Activated naive CD8-positive, alpha-beta T cell treated with anti-CD3 and anti-CD28 coated beads for 36 hours (primary cell): ENCODE measurements at regions not wholly inside any gene's neighbourhood (a gene's known extent, or its start where the extent isn't known, plus 50 kb on each side); places are given as distances from the start of the nearest gene placed in this dataset.

ENCODE experiments used
- DNase-seq: peaks from one replicate; pipeline ENCODE4 v3.0.0; 2021
- H3K27ac Mint-ChIP-seq: one replicate; pipeline ENCODE4 v1.8.0; 2022; ENCODE audit warnings: mild to moderate bottlenecking, moderate library complexity, mixed read lengths
- H3K27me3 Mint-ChIP-seq: one replicate; pipeline ENCODE4 v1.8.0; 2022; ENCODE audit warnings: mild to moderate bottlenecking, mixed read lengths
- H3K36me3 Mint-ChIP-seq: one replicate; pipeline ENCODE4 v1.8.0; 2021; ENCODE audit warnings: mild to moderate bottlenecking, mixed read lengths
- H3K4me1 Mint-ChIP-seq: one replicate; pipeline ENCODE4 v1.8.0; 2021; ENCODE audit warnings: mixed read lengths
- H3K4me3 Mint-ChIP-seq: one replicate; pipeline ENCODE4 v1.8.0; 2022; ENCODE audit warnings: mild to moderate bottlenecking, moderate library complexity, mixed read lengths
- H3K9me3 Mint-ChIP-seq: one replicate; pipeline ENCODE4 v1.8.0; 2022; ENCODE audit warnings: mixed read lengths

DNA sequence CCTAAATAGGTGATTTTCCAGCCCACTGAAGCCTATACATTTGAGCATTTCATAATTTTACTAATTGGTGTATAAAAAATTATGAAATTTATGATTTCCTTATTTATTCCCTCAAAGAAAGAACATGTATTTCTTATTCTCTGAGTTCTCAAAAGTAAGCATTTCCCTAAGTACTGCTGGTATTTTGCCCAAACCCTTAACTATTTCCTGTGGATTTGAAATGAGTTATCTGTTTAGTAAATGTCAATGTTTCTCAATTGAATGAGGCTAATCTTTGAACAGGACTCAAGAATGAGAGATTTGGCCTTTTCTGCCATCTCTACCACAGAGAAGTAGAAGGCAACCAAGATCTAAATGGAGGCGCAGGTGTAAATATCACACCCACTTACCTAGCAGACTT, 751.7 kb downstream of the TLE1 start:
- H3K27me3 Mint-ChIP-seq: no peaks in the 10 kb centered on the region
- H3K27ac Mint-ChIP-seq: no peak overlapping the region
- peaks cover 1% of the 10 kb centered on the region for H3K9me3 Mint-ChIP-seq
- no peaks in the 10 kb centered on the region for H3K36me3 Mint-ChIP-seq
- DNase-seq: no peak
- H3K4me1 Mint-ChIP-seq: no peaks in the 10 kb centered on the region
- H3K4me3 Mint-ChIP-seq: no peak overlapping the region

DNA sequence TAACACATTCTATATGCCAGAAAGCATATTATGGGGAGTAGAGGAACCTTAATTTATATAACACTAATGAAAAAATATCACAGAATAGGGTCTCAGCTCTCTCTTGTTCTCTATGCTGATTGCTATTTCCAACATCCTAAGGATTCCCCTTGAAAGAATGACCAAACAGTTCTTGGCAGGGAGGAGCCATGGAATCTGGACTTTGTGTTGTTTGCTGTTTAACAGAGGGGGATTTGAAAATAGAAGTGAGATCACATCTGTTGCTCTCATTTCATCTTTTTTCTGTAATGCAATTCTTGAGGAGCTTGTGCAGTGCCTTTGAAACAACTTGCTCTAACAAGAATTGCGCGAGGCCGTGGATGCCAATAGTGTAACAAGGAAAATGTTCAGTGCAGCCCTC, 755.3 kb downstream of the TLE1 start:
- Mint-ChIP-seq H3K4me3 (no peak overlapping the region), H3K4me1 (no peaks in the 10 kb centered on the region), H3K27me3 (no peaks in the 10 kb centered on the region), H3K27ac (no peak overlapping the region), H3K36me3 (no peaks in the 10 kb centered on the region), H3K9me3 (no peaks in the 10 kb centered on the region)
- no peak for DNase-seq

DNA sequence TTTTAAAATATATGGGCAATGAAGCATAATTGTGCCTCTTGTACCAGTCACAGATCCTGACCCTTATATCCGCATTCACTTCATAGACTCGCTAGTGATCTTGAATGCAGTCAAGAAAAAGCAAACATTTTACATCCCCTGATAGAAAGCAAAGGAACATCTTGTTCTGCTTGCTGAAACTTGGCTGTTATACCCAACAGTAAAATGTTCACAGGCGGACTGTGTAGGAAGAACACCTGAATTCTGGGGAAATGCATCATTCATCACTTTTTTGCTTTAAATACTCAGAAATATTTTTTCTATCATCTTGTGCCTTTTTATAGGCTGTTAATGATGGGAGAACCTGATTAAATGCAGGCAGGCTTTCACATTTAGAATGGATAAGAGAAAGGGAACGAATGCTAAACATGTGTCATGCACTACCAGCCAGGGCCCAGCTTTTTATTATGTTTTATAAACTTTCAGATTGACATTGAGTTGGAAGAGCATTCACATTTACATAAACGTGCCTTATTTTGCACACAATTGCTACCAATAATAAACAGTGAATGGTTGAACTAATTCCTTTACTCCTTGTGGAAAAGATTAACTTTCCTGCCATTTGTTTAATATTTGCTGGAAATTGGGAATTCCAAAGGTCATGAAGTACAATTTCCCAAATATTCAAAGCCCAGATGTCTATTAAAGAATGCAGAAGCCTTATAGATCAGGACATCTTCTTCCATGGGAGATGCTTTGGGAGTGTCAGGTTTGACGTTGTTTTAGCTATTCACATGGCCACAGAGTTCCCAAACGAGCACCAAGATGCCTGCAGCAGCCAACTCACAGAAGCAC, 756.2 kb downstream of the TLE1 start:
- no peaks in the 10 kb centered on the region for H3K4me1 Mint-ChIP-seq
- H3K4me3 Mint-ChIP-seq: no peak overlapping the region
- H3K27me3 Mint-ChIP-seq: no peaks in the 10 kb centered on the region
- H3K36me3 Mint-ChIP-seq: no peaks in the 10 kb centered on the region
- H3K27ac Mint-ChIP-seq: no peak overlapping the region
- no peak for DNase-seq
- no peaks in the 10 kb centered on the region for H3K9me3 Mint-ChIP-seq

DNA sequence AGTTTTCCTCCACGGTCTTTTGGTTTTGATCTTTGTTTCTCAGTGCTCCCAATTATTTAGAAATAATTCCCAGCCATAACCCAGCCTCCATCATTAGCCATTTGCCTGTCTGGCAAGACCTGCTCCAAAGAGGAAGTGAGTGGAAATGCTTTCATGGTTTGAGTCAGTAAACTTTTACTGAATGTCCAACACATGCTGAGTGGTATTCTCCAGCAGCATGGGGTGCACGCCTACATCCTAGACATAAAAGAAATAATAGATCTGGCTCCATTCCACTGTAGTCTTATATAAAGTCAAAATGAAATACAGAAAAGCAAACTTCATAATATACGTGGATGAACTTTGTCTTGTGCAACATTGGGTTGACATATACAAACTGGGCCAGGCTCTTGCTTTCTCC, 757.2 kb downstream of the TLE1 start:
- no peaks in the 10 kb centered on the region for H3K4me1 Mint-ChIP-seq
- no peaks in the 10 kb centered on the region for H3K36me3 Mint-ChIP-seq
- no peak for DNase-seq
- no peak overlapping the region for H3K27ac Mint-ChIP-seq
- no peak overlapping the region for H3K4me3 Mint-ChIP-seq
- H3K27me3 Mint-ChIP-seq: no peaks in the 10 kb centered on the region
- H3K9me3 Mint-ChIP-seq: no peaks in the 10 kb centered on the region

DNA sequence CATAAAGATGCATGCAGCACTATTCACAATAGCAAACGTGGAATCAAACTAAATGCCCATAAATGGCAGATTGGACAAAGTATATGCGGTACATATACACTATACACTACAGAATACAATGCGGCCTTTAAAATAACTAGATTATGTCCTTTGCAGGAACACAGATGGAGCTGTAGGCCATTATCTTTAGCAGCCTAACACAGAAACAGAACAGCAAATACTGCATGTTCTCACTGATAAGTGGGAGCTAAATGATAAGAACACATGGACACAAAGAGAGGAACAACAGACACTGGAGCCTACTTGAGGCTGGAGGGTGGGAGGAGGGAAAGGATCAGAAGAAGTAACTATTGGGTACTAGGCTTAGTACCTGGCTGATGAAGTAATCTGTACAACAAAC, 758.2 kb downstream of the TLE1 start:
- H3K9me3 Mint-ChIP-seq: no peaks in the 10 kb centered on the region

DNA sequence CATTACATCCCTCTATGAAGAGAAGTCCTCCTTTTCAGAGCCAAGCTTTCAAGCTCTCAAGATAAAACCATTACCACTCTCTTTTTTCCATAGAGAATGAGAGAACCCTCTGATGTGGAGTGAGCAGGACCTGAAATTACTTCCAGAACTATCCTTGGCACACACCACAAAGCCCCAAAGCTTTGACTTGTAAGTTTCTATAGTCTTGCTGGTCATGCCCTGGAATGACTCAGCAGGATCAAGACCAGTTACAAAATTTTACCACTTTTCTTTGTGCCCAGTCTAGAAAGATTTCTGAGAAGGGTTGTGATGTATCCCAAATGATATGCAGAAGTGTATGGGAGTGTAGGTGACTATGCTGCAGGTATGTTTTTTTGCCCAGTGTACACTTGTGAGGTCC, 760.6 kb downstream of the TLE1 start:
- Mint-ChIP-seq H3K4me1 (no peaks in the 10 kb centered on the region), H3K27ac (no peak overlapping the region), H3K4me3 (no peak overlapping the region), H3K36me3 (no peaks in the 10 kb centered on the region), H3K9me3 (no peaks in the 10 kb centered on the region), H3K27me3 (no peaks in the 10 kb centered on the region)
- no peak for DNase-seq

More for the DNA sequence above, 758.2 kb downstream of the TLE1 start:
- Mint-ChIP-seq H3K27ac (no peak overlapping the region), H3K4me3 (no peak overlapping the region), H3K4me1 (no peaks in the 10 kb centered on the region), H3K36me3 (no peaks in the 10 kb centered on the region), H3K27me3 (no peaks in the 10 kb centered on the region)
- DNase-seq: no peak

DNA sequence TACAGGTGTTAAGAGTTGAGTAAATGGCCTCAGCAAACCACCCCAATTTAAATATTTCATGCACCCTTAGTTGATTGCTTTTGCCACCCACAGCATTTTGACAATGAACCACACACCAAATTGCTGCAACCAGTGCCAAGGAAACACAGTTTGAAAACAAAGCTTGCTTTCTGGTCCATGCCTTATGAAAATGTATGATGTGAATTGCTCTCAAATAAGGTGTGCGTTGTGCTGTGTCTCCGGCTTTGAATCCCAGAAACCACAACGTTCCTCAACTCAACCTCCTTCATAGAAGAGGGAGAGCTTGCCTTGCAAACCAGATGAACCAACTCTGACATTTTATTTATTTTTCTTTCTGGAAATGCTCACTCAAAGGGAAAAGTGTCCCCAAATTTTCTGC, 762.7 kb downstream of the TLE1 start:
- H3K27me3 Mint-ChIP-seq: no peaks in the 10 kb centered on the region
- no peaks in the 10 kb centered on the region for H3K9me3 Mint-ChIP-seq
- DNase-seq: no peak
- H3K36me3 Mint-ChIP-seq: no peaks in the 10 kb centered on the region
- H3K4me3 Mint-ChIP-seq: no peak overlapping the region
- H3K4me1 Mint-ChIP-seq: no peaks in the 10 kb centered on the region
- H3K27ac Mint-ChIP-seq: no peak overlapping the region

DNA sequence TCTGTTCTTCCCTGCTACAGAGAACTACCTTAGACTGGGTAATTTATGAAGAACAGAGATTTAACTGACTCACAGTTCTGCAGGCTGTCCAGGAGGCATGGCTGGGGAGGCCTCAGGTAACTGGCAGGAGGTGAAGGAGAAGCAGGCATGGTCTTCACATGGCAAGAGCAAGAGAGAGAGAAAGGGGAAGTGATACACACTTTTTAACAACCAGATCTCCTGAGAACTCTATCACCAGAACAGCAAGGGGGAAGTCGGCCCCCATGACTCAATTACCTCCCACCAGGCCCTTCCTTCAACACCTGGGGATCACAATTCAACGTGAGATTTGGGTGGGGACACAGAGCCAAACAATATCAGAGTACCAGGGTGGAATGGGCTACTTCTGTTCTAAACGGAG, 766.8 kb downstream of the TLE1 start:
- no peak overlapping the region for H3K27ac Mint-ChIP-seq

DNA sequence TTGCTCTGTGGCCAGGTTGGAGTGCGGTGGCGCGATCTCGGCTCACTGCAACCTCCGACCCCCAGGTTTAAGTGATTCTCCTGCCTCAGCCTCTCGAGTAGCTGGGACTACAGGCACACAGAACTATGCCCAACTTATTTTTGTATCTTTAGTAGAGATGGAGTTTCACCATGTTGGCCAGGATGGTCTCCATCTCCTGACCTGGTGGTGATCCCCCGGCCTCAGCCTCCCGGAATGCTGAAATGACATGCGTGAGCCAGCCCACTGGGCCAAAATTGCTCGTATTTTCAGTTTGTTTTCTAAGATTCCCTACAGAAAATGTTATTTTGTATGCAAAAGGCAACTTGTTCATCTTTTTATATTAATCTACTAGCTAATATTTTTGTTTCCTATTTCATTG, 782.6 kb downstream of the TLE1 start:
- no peak for DNase-seq
- Mint-ChIP-seq H3K27ac (no peak overlapping the region), H3K4me1 (no peaks in the 10 kb centered on the region), H3K27me3 (no peaks in the 10 kb centered on the region), H3K36me3 (no peaks in the 10 kb centered on the region), H3K4me3 (no peak overlapping the region), H3K9me3 (peaks cover 2% of the 10 kb centered on the region)

More for the DNA sequence above, 766.8 kb downstream of the TLE1 start:
- Mint-ChIP-seq H3K27me3 (no peaks in the 10 kb centered on the region), H3K4me1 (no peaks in the 10 kb centered on the region), H3K9me3 (no peaks in the 10 kb centered on the region), H3K4me3 (no peak overlapping the region), H3K36me3 (no peaks in the 10 kb centered on the region)
- no peak for DNase-seq

DNA sequence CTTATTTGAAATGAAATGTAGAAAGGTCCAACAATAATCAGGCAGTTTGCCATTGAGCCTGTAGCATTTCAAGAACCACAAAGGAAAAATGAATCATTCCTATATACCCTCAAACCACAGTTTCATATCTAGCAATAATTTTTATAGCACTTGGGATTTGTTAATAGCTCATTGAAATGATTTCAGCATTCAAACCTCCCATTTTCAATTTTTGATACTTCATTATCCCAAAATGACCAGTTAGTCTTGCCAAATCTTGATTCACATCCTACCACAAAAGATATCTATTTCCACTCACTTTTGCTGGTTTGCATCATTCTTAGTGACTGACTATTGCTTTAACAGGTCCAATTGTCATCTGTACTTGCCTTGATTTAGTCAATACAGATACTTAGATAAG, 790.1 kb downstream of the TLE1 start:
- Mint-ChIP-seq H3K4me1 (no peaks in the 10 kb centered on the region), H3K27me3 (no peaks in the 10 kb centered on the region), H3K27ac (no peak overlapping the region), H3K9me3 (peaks cover 2% of the 10 kb centered on the region), H3K36me3 (no peaks in the 10 kb centered on the region), H3K4me3 (no peak overlapping the region)
- DNase-seq: no peak

DNA sequence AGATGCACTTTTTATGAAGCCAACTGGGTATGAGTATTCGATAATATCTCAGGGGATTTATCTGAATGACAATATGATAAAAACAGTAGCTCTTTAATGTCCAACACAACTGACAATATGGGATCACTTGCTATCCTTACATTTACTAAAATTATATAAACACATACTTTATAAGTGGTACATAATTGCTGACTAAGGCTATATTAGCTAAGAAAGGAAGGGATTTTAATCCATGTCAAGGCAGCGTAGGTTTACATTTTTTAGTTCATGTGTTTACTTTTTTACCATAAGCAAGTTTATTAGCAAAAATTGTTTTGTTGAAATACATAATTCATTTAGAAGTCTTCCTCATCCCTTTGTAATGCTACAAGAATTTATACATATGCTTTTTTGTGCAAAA, 796.2 kb downstream of the TLE1 start:
- Mint-ChIP-seq H3K4me3 (no peak overlapping the region), H3K9me3 (peaks cover 2% of the 10 kb centered on the region), H3K4me1 (no peaks in the 10 kb centered on the region), H3K27me3 (no peaks in the 10 kb centered on the region), H3K36me3 (no peaks in the 10 kb centered on the region), H3K27ac (no peak overlapping the region)
- no peak for DNase-seq

DNA sequence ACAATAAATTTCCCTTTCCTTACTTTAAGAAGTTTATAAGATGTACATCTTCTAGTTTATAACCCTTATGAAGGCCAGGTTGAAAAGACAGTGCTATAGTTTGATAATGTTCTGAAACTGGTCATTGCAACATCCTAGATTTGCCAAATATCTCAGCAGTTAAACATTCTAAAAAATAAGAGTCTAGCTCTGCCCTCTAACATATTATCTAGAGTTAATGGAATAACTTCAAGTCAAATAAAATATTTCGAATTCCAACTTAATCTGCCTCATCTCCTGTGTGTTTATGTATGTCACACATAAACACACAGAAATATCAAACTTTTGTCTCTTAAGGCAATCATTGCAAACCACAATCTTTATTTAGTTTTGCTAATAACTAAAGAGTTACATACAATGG, 796.6 kb downstream of the TLE1 start:
- H3K4me3 Mint-ChIP-seq: no peak overlapping the region
- H3K36me3 Mint-ChIP-seq: no peaks in the 10 kb centered on the region
- no peaks in the 10 kb centered on the region for H3K4me1 Mint-ChIP-seq
- H3K27ac Mint-ChIP-seq: no peak overlapping the region
- DNase-seq: no peak
- peaks cover 2% of the 10 kb centered on the region for H3K9me3 Mint-ChIP-seq
- no peaks in the 10 kb centered on the region for H3K27me3 Mint-ChIP-seq

DNA sequence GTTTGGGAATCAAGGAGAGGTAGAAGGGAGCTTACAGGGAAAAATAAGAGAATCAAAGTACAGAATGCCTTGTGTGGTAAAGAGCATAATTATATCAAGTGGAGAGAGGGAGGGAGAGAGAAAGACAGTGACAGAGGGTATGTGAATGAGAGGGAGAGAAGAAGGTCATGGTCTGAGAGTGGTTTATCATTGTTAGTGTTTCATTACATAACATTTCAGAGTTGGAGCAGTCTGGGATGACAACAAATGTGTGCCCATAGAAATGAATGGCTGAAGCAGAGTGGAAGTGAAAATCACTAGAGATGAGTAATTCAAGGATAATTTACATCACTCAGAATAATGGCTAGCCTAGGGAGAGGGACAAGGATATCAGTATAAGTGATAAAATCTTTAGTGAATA, 799.2 kb downstream of the TLE1 start:
- H3K9me3 Mint-ChIP-seq: no peaks in the 10 kb centered on the region
- H3K4me1 Mint-ChIP-seq: no peaks in the 10 kb centered on the region
- H3K27ac Mint-ChIP-seq: no peak overlapping the region
- no peaks in the 10 kb centered on the region for H3K36me3 Mint-ChIP-seq
- H3K4me3 Mint-ChIP-seq: no peak overlapping the region
- H3K27me3 Mint-ChIP-seq: no peaks in the 10 kb centered on the region
- DNase-seq: no peak

DNA sequence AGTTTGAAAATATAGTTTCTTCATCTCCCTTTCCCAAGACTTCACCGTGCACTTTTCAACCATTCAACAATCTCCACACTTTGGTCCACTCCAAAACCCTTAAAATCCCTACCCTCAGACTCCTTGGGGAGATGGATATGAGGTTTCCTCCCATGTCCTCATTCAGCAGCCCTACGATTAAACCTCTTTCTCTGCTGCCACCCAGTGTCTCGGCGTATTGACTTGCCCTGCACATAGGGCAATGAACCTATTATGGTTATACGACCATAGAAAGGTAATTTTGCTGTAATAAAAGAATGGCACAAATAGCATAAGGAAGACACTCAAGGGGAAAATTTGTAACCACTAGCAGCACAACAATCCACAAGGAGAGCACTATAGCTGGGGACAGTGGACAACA, 803.5 kb downstream of the TLE1 start:
- Mint-ChIP-seq H3K27ac (no peak overlapping the region), H3K4me3 (no peak overlapping the region), H3K27me3 (no peaks in the 10 kb centered on the region), H3K4me1 (no peaks in the 10 kb centered on the region), H3K9me3 (no peaks in the 10 kb centered on the region), H3K36me3 (no peaks in the 10 kb centered on the region)
- DNase-seq: no peak

DNA sequence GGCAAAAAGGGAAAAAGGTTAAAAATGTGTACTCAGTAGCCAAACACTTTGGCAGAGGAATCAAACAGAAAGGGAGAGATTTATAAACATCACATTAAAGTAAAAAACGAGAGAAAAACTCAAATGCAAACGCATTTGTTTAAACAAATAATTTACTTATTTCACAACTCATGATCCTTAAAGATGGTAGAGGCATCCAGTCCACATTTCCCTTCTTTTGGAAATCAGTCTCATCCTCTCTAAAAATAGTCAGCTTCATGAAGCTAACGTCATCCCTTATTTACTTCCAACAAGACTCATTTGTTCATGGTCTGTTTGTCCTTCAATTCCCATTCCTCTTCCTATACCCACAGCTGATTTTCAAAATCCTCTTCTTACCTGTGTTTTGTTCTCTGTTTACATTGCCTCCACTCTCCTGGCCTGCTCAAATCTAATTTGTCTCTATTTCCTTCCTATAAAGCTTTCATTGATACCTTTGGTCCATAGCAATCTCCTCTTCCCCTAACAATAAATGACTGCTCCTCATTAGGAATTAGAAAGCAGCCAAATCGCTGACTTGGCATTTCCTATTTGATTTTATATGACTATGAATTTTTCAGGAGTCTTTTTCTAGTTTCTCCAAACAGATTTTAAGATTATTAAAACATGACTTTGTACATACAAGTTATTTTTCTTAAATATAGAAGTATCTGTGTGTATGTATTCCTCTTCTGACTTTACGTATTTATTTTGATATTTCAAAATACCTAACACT, 805.3 kb downstream of the TLE1 start:
- no peak overlapping the region for H3K27ac Mint-ChIP-seq
- H3K4me1 Mint-ChIP-seq: no peaks in the 10 kb centered on the region
- H3K36me3 Mint-ChIP-seq: no peaks in the 10 kb centered on the region
- H3K4me3 Mint-ChIP-seq: no peak overlapping the region
- DNase-seq: no peak
- H3K9me3 Mint-ChIP-seq: no peaks in the 10 kb centered on the region
- H3K27me3 Mint-ChIP-seq: no peaks in the 10 kb centered on the region

DNA sequence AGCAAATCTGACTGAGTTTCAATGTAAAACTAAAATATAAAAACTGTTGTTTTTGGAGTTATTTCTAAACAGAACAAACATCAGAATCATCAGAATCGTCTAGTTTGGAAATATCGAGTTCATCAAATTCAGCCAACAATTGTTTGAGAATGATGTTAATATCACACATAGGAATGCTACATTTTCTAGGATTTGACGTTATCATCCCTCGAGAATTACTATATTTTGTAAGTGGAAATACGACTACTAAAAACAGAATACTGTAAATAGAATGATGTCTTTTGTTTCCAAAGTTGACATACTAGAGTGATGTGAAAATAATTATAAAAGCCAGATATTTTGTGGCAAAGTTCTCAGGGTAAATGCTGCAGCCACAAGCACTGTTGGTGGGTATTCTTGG, 805.9 kb downstream of the TLE1 start:
- Mint-ChIP-seq H3K4me3 (no peak overlapping the region), H3K9me3 (no peaks in the 10 kb centered on the region), H3K36me3 (no peaks in the 10 kb centered on the region), H3K27ac (no peak overlapping the region), H3K4me1 (no peaks in the 10 kb centered on the region), H3K27me3 (no peaks in the 10 kb centered on the region)
- no peak for DNase-seq
